Effector memory CD8-positive, alpha-beta T cell (primary cell): ENCODE measurements at regions not wholly inside any gene's neighbourhood (a gene's known extent, or its start where the extent isn't known, plus 50 kb on each side); places are given as distances from the start of the nearest gene placed in this dataset.
"Not testable (repeated sequence)": the region's sequence is repeated elsewhere in the genome, so short reads cannot be mapped to it uniquely, and the experiment has no call there.

Source experiments
- ATAC-seq: fragments of 150-1000 bp; cut with Tn5 transposase; replicated peaks from 2 replicates; pipeline ENCODE4 v1.10.0; 2021; ENCODE audit warnings: mild to moderate bottlenecking, moderate library complexity
- DNase-seq, 3 experiments: peaks; one replicate each; pipeline ENCODE4 v3.0.0; 2021
- H3K27ac Mint-ChIP-seq, 2 donors: one replicate each; pipeline ENCODE4 v1.8.0; 2022; ENCODE audit warnings: mild to moderate bottlenecking in 2 of 2, mixed read lengths in 2 of 2, moderate library complexity in 2 of 2
- H3K27me3 Mint-ChIP-seq, 2 donors: one replicate each; pipeline ENCODE4 v1.8.0; 2022; ENCODE audit warnings: mixed read lengths in 2 of 2
- H3K36me3 Mint-ChIP-seq: one replicate; pipeline ENCODE4 v1.8.0; 2022; ENCODE audit warnings: mild to moderate bottlenecking, moderate library complexity, mixed read lengths; ENCODE audit not compliant: insufficient read depth
- H3K4me1 Mint-ChIP-seq, 2 donors: one replicate each; pipeline ENCODE4 v1.8.0; 2022; ENCODE audit warnings: low read depth in 2 of 2, mixed read lengths in 2 of 2
- H3K4me3 Mint-ChIP-seq, 2 donors: one replicate each; pipeline ENCODE4 v1.8.0; 2022; ENCODE audit warnings: mild to moderate bottlenecking in 2 of 2, mixed read lengths in 2 of 2, moderate library complexity in 2 of 2
- H3K9me3 Mint-ChIP-seq, 2 donors: one replicate each; pipeline ENCODE4 v1.8.0; 2022; ENCODE audit warnings: mixed read lengths in 2 of 2

- no peaks in the 10 kb centered on the region for H3K36me3 Mint-ChIP-seq
- no peak overlapping the region for H3K4me3 Mint-ChIP-seq
- no peak for DNase-seq
- no peaks in the 10 kb centered on the region for H3K4me1 Mint-ChIP-seq
- peaks cover 30 to 87% of the 10 kb centered on the region in 2 donors for H3K27me3 Mint-ChIP-seq
- no peaks in the 10 kb centered on the region for H3K9me3 Mint-ChIP-seq
- H3K27ac Mint-ChIP-seq, result no peak overlapping the region
- ATAC-seq, result no peak
These were observed 213.7 kb downstream of the FOXD2 start for GRCh38 chr1:47651311-47652089.

DNA sequence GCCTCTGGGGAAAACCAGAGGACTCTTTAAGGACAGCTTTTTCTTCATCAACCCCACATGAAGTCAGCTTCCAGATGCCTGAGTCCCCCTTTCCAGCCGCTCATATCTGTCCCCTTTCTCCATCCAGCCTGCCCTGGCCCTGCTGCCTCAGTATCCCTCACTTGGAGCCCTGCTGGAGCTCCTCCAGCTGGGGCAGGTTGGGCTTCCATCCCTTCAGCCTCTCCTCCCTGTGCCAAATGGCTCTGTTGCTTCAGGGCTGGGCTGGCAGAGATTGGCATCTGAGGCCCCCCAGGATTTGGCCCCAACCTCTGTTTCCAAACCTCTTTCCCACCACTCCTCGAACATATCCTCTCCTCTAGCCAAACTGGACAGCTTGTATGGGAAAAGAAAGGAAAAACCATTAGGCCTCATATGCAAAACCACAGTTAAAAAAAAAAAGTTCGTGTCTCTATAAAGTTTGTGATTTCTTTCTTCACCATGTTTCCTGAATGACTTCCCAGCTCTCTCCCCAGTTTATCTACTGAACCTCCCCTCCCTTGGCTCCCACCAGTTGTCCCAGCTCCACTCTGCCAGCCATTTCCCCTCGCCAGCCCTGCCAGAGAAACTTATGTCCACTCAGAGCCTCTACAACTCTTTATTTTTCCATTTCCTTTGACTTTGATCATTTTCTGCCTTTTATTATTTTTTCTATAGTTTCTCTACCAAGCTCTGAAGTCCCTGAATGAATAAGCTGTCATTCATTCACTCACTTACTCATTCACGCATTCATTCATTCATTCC is 217.9 kb downstream of the FOXD2 start:
- ATAC-seq, result no peak
- Mint-ChIP-seq H3K4me1 (no peaks in the 10 kb centered on the region), H3K9me3 (no peaks in the 10 kb centered on the region)

DNA sequence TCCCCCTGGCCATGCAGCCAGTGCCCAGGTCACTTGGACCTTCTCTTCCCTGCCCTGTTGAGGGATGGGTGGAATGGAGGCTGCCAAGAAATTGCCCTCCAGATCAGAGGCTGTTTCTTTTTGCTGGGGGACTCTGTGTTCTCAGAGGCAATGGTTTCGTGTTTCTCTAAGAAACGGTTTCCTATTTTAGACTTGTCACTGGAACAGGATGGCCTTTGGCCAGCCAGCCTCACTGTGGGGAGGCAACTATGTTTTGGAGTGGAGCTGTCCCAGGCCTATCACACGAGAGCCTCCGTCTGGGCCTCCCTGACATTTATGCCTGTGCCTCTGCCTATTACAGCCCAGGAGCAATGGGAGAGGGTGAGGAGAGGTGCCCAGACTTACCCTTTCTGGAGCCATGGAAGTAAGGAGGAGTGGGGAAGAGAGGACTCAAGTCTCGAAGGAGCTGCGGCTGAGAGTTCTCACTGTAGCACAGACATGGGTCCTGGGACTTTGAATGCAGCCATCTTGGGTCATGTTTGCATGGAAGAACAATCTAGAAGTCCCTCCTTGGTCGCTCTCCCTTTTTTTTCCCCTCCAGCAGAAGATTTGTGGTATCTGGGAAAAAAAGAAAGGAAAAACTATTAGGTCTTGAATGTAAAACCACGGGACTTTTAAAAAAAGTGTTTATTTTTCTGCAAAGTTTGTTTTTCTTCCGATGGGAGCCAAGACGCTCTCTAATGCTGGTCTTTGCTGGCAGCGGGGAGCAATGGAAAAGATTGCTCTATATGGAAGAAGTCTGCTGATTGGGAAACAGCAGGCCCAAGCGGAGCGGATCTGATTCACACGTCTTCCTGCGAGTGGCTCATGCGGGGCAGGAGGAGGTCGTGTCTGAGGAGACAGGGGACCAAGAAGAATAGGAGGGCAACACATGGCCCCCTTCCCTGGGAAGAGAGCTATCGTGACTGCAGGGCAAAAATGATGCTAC is 219.2 kb downstream of the FOXD2 start:
- no peak overlapping the region for H3K4me3 Mint-ChIP-seq
- ATAC-seq, result no peak
- H3K9me3 Mint-ChIP-seq, result no peaks in the 10 kb centered on the region
- H3K4me1 Mint-ChIP-seq, result no peaks in the 10 kb centered on the region
- no peaks in the 10 kb centered on the region for H3K36me3 Mint-ChIP-seq
- H3K27me3 Mint-ChIP-seq, result peaks cover 43 to 78% of the 10 kb centered on the region in 2 donors
- no peak for DNase-seq
- H3K27ac Mint-ChIP-seq, result no peak overlapping the region

More for the DNA sequence above, 217.9 kb downstream of the FOXD2 start:
- Mint-ChIP-seq H3K27me3 (peaks cover 43 to 89% of the 10 kb centered on the region in 2 donors), H3K27ac (no peak overlapping the region), H3K36me3 (no peaks in the 10 kb centered on the region), H3K4me3 (no peak overlapping the region)
- DNase-seq, result no peak

DNA sequence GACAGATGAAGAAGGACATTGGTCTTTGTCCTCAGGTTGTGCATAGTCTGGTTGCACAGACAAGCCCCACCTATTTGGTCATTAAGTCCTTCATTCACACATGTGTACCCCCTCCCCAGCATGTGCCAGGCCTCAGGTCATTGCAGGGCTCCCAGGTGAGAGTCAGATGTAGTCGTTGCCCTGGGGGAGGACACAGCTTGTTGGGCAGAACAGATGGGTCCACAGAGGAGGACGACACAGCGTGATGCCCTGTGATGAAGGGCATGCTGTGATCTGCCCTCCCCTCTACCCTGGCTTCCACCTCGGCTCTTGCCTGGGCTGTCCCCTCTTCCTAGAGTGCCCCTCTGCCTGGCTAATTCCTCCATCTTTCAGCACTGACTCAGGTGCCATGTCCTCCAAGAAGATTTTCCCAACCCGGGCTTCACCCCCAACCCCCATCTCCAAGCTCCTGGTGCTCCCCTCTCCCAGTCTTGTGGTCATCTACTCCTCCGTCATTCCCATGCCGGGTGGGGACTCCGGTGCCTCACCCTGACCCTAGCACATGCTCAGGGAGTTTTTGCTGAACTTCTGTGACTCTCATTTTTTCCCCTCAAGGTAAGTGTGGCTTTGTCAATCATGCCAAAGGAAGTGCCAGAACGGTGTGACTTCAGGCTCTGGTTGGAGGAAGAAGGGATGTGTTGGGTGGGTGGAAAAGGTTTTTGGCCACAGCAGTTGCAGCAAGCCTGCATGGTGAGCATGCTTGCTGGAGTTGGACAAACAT is 220.5 kb downstream of the FOXD2 start:
- Mint-ChIP-seq H3K27ac (no peak overlapping the region), H3K4me1 (peaks cover under 1 to 4% of the 10 kb centered on the region in 2 donors), H3K9me3 (no peaks in the 10 kb centered on the region), H3K4me3 (no peak overlapping the region), H3K27me3 (peaks cover 43 to 65% of the 10 kb centered on the region in 2 donors), H3K36me3 (no peaks in the 10 kb centered on the region)
- ATAC-seq (no peak), DNase-seq (no peak)

- no peak for ATAC-seq
- Mint-ChIP-seq H3K9me3 (no peaks in the 10 kb centered on the region), H3K4me1 (peaks cover 4 to 8% of the 10 kb centered on the region in 2 donors), H3K36me3 (no peaks in the 10 kb centered on the region), H3K4me3 (no peak overlapping the region), H3K27ac (no peak overlapping the region), H3K27me3 (peaks cover 43 to 66% of the 10 kb centered on the region in 2 donors)
- no peak for DNase-seq
These were observed 221.3 kb downstream of the FOXD2 start for GRCh38 chr1:47659146-47659545.

- Mint-ChIP-seq H3K27ac (no peak overlapping the region), H3K27me3 (peaks cover 31 to 60% of the 10 kb centered on the region in 2 donors), H3K36me3 (no peaks in the 10 kb centered on the region), H3K4me1 (peaks cover 4 to 8% of the 10 kb centered on the region in 2 donors), H3K4me3 (no peak overlapping the region), H3K9me3 (no peaks in the 10 kb centered on the region)
- DNase-seq (no peak), ATAC-seq (no peak)
These were observed 222.8 kb downstream of the FOXD2 start for GRCh38 chr1:47660622-47661021.

- Mint-ChIP-seq H3K4me1 (peaks cover 4 to 8% of the 10 kb centered on the region in 2 donors), H3K9me3 (no peaks in the 10 kb centered on the region), H3K27me3 (peaks cover 27 to 57% of the 10 kb centered on the region in 2 donors), H3K27ac (no peak overlapping the region), H3K36me3 (no peaks in the 10 kb centered on the region), H3K4me3 (no peak overlapping the region)
- DNase-seq, result no peak
- no peak for ATAC-seq
These were observed 223.2 kb downstream of the FOXD2 start for GRCh38 chr1:47661040-47661439.

DNA sequence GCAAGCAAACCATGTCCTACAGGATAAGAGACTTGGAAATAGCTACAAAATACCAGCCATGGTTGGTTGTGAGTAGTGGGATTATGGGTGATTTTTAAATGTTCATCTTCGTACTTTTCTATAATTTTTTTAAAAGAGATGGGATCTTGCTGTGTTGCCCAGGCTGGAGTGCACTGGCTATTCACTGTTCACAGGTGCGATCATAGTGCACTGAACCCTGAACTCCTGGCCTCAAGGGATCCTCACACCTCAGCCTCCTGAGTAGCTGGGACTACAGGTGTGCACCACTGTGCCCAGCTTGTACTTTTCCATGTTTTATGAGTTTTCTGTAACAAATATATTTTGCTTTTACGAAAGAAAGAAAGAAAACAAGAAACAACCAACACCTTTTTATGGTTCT is 224.2 kb downstream of the FOXD2 start:
- peaks cover 4 to 8% of the 10 kb centered on the region in 2 donors for H3K4me1 Mint-ChIP-seq
- DNase-seq, result no peak
- no peak overlapping the region for H3K27ac Mint-ChIP-seq
- H3K4me3 Mint-ChIP-seq, result no peak overlapping the region
- peaks cover 17 to 47% of the 10 kb centered on the region in 2 donors for H3K27me3 Mint-ChIP-seq
- H3K9me3 Mint-ChIP-seq, result no peaks in the 10 kb centered on the region
- no peaks in the 10 kb centered on the region for H3K36me3 Mint-ChIP-seq
- no peak for ATAC-seq

- Mint-ChIP-seq H3K9me3 (no peaks in the 10 kb centered on the region), H3K36me3 (no peaks in the 10 kb centered on the region), H3K4me1 (peaks cover 4 to 8% of the 10 kb centered on the region in 2 donors), H3K4me3 (no peak overlapping the region), H3K27ac (peak overlapping the region in 1 of 2 donors; percentile 16), H3K27me3 (peaks cover 5 to 36% of the 10 kb centered on the region in 2 donors)
- no peak for ATAC-seq
- no peak for DNase-seq
These were observed 225.4 kb downstream of the FOXD2 start for GRCh38 chr1:47663286-47663685.

DNA sequence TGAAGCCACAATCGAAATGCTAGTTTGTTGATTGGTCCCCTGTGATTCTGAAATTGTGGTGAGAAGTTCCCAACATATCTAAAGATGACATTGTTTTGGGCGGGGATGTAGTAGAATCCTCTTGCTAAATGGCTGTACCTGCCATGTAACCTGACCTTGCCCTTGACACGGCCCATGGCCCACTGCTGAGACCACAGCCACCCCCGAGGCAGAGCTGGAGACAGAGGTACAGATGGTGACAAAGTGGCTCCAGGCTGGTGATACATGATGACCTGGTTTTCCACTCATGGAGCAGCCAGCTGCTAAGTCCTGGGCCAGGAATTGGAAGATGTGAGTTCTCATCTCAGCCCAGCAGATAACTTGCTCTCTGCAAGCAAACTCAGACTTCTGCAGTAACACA is 226.5 kb downstream of the FOXD2 start:
- H3K36me3 Mint-ChIP-seq, result no peaks in the 10 kb centered on the region
- H3K27me3 Mint-ChIP-seq, result peaks cover 0 to 36% of the 10 kb centered on the region in 2 donors
- DNase-seq, result no peak
- H3K9me3 Mint-ChIP-seq, result no peaks in the 10 kb centered on the region
- H3K27ac Mint-ChIP-seq, result no peak overlapping the region
- no peak overlapping the region for H3K4me3 Mint-ChIP-seq
- peaks cover 4 to 8% of the 10 kb centered on the region in 2 donors for H3K4me1 Mint-ChIP-seq
- no peak for ATAC-seq

- peaks cover 0 to 30% of the 10 kb centered on the region in 2 donors for H3K27me3 Mint-ChIP-seq
- ATAC-seq, result not testable (repeated sequence)
These were observed 227.1 kb downstream of the FOXD2 start for GRCh38 chr1:47664896-47665295.

DNA sequence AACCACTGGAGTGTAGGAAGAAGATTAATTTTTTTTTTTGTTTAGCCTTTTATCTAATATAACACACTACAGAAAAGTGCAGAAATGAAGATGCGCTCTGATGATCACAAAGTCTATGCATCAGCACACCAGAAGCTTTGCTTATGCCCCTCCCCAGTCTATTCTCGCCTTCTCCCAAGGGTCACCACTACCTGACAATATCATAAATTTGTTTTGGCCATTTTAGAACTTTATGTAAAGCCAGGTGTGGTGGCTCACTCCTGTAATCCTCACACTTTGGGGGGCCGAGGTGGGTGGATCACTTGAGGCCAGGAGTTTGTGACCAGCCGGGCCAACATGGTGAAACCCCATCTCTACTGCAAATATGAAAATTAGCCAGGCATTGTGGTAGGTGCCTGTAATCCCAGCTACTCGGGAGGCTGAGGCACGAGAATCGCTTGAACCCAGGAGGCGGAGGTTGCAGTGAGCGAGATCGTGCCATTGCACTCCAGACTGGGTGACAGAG is 231.3 kb downstream of the FOXD2 start:
- no peaks in the 10 kb centered on the region for H3K36me3 Mint-ChIP-seq
- H3K4me3 Mint-ChIP-seq, result no peak overlapping the region
- no peak for ATAC-seq
- H3K27me3 Mint-ChIP-seq, result peaks cover 6 to 22% of the 10 kb centered on the region in 2 donors
- no peak for DNase-seq
- H3K27ac Mint-ChIP-seq, result no peak overlapping the region
- peaks cover 0 to 7% of the 10 kb centered on the region in 2 donors for H3K9me3 Mint-ChIP-seq
- H3K4me1 Mint-ChIP-seq, result no peaks in the 10 kb centered on the region

More at GRCh38 chr1:47664896-47665295, 227.1 kb downstream of the FOXD2 start:
- not testable (repeated sequence) for DNase-seq, H3K27ac Mint-ChIP-seq, H3K9me3 Mint-ChIP-seq, H3K36me3 Mint-ChIP-seq, H3K4me1 Mint-ChIP-seq, H3K4me3 Mint-ChIP-seq
